Liver (tissue), 8 donors: ENCODE measurements at regions not wholly inside any gene's neighbourhood (a gene's known extent, or its start where the extent isn't known, plus 50 kb on each side); places are given as distances from the start of the nearest gene placed in this dataset.

Experiments used
- DNase-seq: peaks from one replicate; pipeline ENCODE4 v3.0.0-alpha.2; 2017; ENCODE audit warnings: low spot score
- H3K27ac ChIP-seq, 2 donors: one replicate each; pipeline ENCODE4 v1.7.0; 2013; ENCODE audit warnings: inconsistent platforms in 2 of 2, low read length in 2 of 2, control low read depth in 1 of 2, low read depth in 1 of 2, mild to moderate bottlenecking in 1 of 2
- H3K27me3 ChIP-seq, 4 donors: one replicate each; pipeline versions ENCODE4 v1.6.1 to v1.7.0; 2013; ENCODE audit warnings: low read length in 3 of 4, inconsistent platforms in 1 of 4, mild to moderate bottlenecking in 1 of 4, moderate library complexity in 1 of 4; ENCODE audit not compliant: control insufficient read depth in 4 of 4, insufficient read depth in 4 of 4
- H3K36me3 ChIP-seq, 4 donors: one replicate each; pipeline versions ENCODE4 v1.6.1 to v1.7.0; 2013; ENCODE audit warnings: low read length in 3 of 4, mild to moderate bottlenecking in 3 of 4, low read depth in 1 of 4, moderate library complexity in 1 of 4; ENCODE audit not compliant: control insufficient read depth in 4 of 4, insufficient read depth in 3 of 4
- H3K4me1 ChIP-seq, 4 donors: one replicate each; pipeline versions ENCODE4 v1.6.1 to v1.7.0; 2013; ENCODE audit warnings: low read length in 3 of 4, mild to moderate bottlenecking in 3 of 4, moderate library complexity in 1 of 4; ENCODE audit not compliant: control insufficient read depth in 4 of 4, insufficient read depth in 4 of 4
- H3K4me3 ChIP-seq, 3 donors: one replicate each; pipeline versions ENCODE4 v1.6.1 to v1.7.0; 2013; ENCODE audit warnings: low read length in 3 of 3, control low read depth in 1 of 3, low read depth in 1 of 3, mild to moderate bottlenecking in 1 of 3
- H3K9ac ChIP-seq, 2 donors: one replicate each; pipeline ENCODE4 v1.7.0; 2013; ENCODE audit warnings: low read length in 2 of 2, mild to moderate bottlenecking in 2 of 2, moderate library complexity in 2 of 2, control low read depth in 1 of 2, low read depth in 1 of 2
- H3K9me3 ChIP-seq, 4 donors: one replicate each; pipeline versions ENCODE4 v1.6.1 to v1.7.0; 2013; ENCODE audit warnings: low read length in 3 of 4; ENCODE audit not compliant: control insufficient read depth in 4 of 4
- ATF3 ChIP-seq: IDR thresholded peaks from 2 replicates; pipeline ENCODE4 v1.6.1; 2016; ENCODE audit warnings: antibody characterized with exemption
- CTCF ChIP-seq: fragments of 150-350 bp; IDR thresholded peaks from 2 replicates; pipeline ENCODE4 v1.5.1; 2017; ENCODE audit warnings: improper control_type of control experiment, low read depth, low read length; ENCODE audit not compliant: missing input control
- EGR1 ChIP-seq, 2 donors: IDR thresholded peaks; 2 replicates each; pipeline ENCODE4 v1.6.1; 2016 to 2018; ENCODE audit warnings: antibody characterized with exemption in 2 of 2, low read depth in 2 of 2
- FOXA1 ChIP-seq: IDR thresholded peaks from 2 replicates; pipeline ENCODE4 v1.6.1; 2016; ENCODE audit warnings: antibody characterized with exemption
- FOXA2 ChIP-seq: IDR thresholded peaks from 2 replicates; pipeline ENCODE4 v1.6.1; 2016; ENCODE audit warnings: antibody characterized with exemption
- GABPA ChIP-seq, 2 donors: IDR thresholded peaks in 1 of 2; conservative IDR thresholded peaks in 1 of 2; 2 replicates each; pipeline ENCODE4 v1.6.1; 2016; ENCODE audit warnings: antibody characterized with exemption in 2 of 2, mild to moderate bottlenecking in 1 of 2, moderate library complexity in 1 of 2
- HNF4G ChIP-seq: IDR thresholded peaks from 2 replicates; pipeline ENCODE4 v1.6.1; 2016; ENCODE audit warnings: antibody characterized with exemption
- JUND ChIP-seq, 2 donors: IDR thresholded peaks; 2 replicates each; pipeline ENCODE4 v1.6.1; 2016; ENCODE audit warnings: antibody characterized with exemption in 2 of 2
- MAX ChIP-seq: IDR thresholded peaks from 2 replicates; pipeline ENCODE4 v1.6.1; 2016; ENCODE audit warnings: antibody characterized with exemption
- NR2F2 ChIP-seq: IDR thresholded peaks from 2 replicates; pipeline ENCODE4 v1.6.1; 2016; ENCODE audit warnings: antibody characterized with exemption
- RAD21 ChIP-seq, 2 donors: IDR thresholded peaks; 2 replicates each; pipeline ENCODE4 v1.6.1; 2016; ENCODE audit warnings: antibody characterized with exemption in 2 of 2, mild to moderate bottlenecking in 2 of 2
- RXRA ChIP-seq, 2 donors: IDR thresholded peaks; 2 replicates each; pipeline ENCODE4 v1.6.1; 2017 to 2018; ENCODE audit warnings: antibody characterized with exemption in 2 of 2, mild to moderate bottlenecking in 1 of 2
- SP1 ChIP-seq: IDR thresholded peaks from 2 replicates; pipeline ENCODE4 v1.6.1; 2018; ENCODE audit warnings: antibody characterized with exemption, mild to moderate bottlenecking
- TAF1 ChIP-seq: conservative IDR thresholded peaks from 2 replicates; pipeline ENCODE4 v1.6.1; 2016; ENCODE audit warnings: antibody characterized with exemption, mild to moderate bottlenecking
- YY1 ChIP-seq: IDR thresholded peaks from 2 replicates; pipeline ENCODE4 v1.6.1; 2016; ENCODE audit warnings: antibody characterized with exemption, mild to moderate bottlenecking
- ZBTB33 ChIP-seq: IDR thresholded peaks from 2 replicates; pipeline ENCODE4 v1.6.1; 2016; ENCODE audit warnings: antibody characterized with exemption
- WGBS: extraction: QIAGEN DNeasy Blood & Tissue Kit; methylation state at CpG from one replicate; pipeline ENCODE4 v1.1.7; 2013; 5-methylcytosine and 5-hydroxymethylcytosine counted together
- donor health status: healthy.
- donor health status: healthy.
- donor health status: healthy.
- donor health status: healthy.
- donor health status: healthy.

- TF ChIP-seq CTCF (no peak), FOXA1 (no peak), JUND (IDR thresholded peaks at IDR 0.05) (no peak), RAD21 (IDR thresholded peaks at IDR 0.05) (no peak), MAX (no peak), YY1 (no peak)
Observed at GRCh38 chr17:63041251-63041650, 75.2 kb downstream of the TANC2 start (continued).

GRCh38 chr17:63041722-63042121 is 75.7 kb downstream of the TANC2 start:
- Histone ChIP-seq H3K4me1 (no peaks in the 10 kb centered on the region), H3K36me3 (no peaks in the 10 kb centered on the region), H3K9me3 (no peaks in the 10 kb centered on the region), H3K4me3 (no peak overlapping the region), H3K27ac (no peak overlapping the region), H3K27me3 (no peaks in the 10 kb centered on the region), H3K9ac (no peak overlapping the region)
- TF ChIP-seq CTCF (no peak), FOXA2 (no peak), RAD21 (IDR thresholded peaks at IDR 0.05) (no peak), ZBTB33 (no peak), NR2F2 (no peak), RXRA (IDR thresholded peaks at IDR 0.05) (no peak), JUND (IDR thresholded peaks at IDR 0.05) (no peak), GABPA (IDR thresholded peaks at IDR 0.05 in 1 of 2, conservative IDR thresholded peaks at IDR 0.05 in 1 of 2) (no peak)
- no peak for DNase-seq
- 91% methylated on average over 2 of the region's 2 CpGs for WGBS

GRCh38 chr17:63042256-63042812 is 76.3 kb downstream of the TANC2 start:
- TF ChIP-seq TAF1, result no peak
- TF ChIP-seq CTCF, result no peak
- TF ChIP-seq RXRA (IDR thresholded peaks at IDR 0.05), result no peak
- no peak for TF ChIP-seq HNF4G
- TF ChIP-seq GABPA (IDR thresholded peaks at IDR 0.05 in 1 of 2, conservative IDR thresholded peaks at IDR 0.05 in 1 of 2), result no peak
- no peak for TF ChIP-seq RAD21 (IDR thresholded peaks at IDR 0.05)
- TF ChIP-seq SP1, result no peak
- TF ChIP-seq ATF3, result no peak
- TF ChIP-seq ZBTB33, result no peak
- TF ChIP-seq FOXA2, result no peak
- no peak for TF ChIP-seq EGR1 (IDR thresholded peaks at IDR 0.05; ENCODE audit: low read depth in 2 of 2)
- TF ChIP-seq JUND (IDR thresholded peaks at IDR 0.05), result no peak
- no peak for TF ChIP-seq FOXA1
- H3K27me3 ChIP-seq, result no peaks in the 10 kb centered on the region
- H3K4me1 ChIP-seq, result no peaks in the 10 kb centered on the region
- H3K9ac ChIP-seq, result no peak overlapping the region
- WGBS, result 72% methylated on average over 2 of the region's 2 CpGs
- H3K9me3 ChIP-seq, result no peaks in the 10 kb centered on the region
- no peak overlapping the region for H3K4me3 ChIP-seq
- DNase-seq, result no peak
- no peak overlapping the region for H3K27ac ChIP-seq
- H3K36me3 ChIP-seq, result no peaks in the 10 kb centered on the region
